ENCODE measurements at regions not wholly inside any gene's neighbourhood (a gene's known extent, or its start where the extent isn't known, plus 50 kb on each side); places are given as distances from the start of the nearest gene placed in this dataset.

- TF ChIP-seq NFIC (IDR thresholded peaks at IDR 0.05; ENCODE audit: low read depth, low read length) (no peak), CTCF (IDR thresholded peaks at IDR 0.05 in 2 of 3, conservative IDR thresholded peaks at IDR 0.05 in 1 of 3; ENCODE audit: control insufficient read depth in 2 of 3, extremely low read depth in 1 of 3, insufficient read depth in 1 of 3, low read depth in 3 of 3, low read length in 3 of 3) (no peak), RCOR1 (conservative IDR thresholded peaks at IDR 0.05; ENCODE audit: low read depth, low read length) (no peak), BACH1 (IDR thresholded peaks at IDR 0.05; ENCODE audit: borderline replicate concordance) (no peak), JUND (IDR thresholded peaks at IDR 0.05; ENCODE audit: low read depth, low read length) (no peak), POLR2AphosphoS5 (IDR thresholded peaks at IDR 0.05; ENCODE audit: low read length) (no peak), ATF2 (IDR thresholded peaks at IDR 0.05; ENCODE audit: low read length) (no peak), FOXM1 (IDR thresholded peaks at IDR 0.05; ENCODE audit: low read depth, low read length) (no peak), MAX (IDR thresholded peaks at IDR 0.05; ENCODE audit: low read depth, low read length) (no peak), HCFC1 (IDR thresholded peaks at IDR 0.05; ENCODE audit: low read length) (no peak), PML (IDR thresholded peaks at IDR 0.05; ENCODE audit: low read length) (no peak), ZNF687 (IDR thresholded peaks at IDR 0.05) (no peak), POLR2AphosphoS2 (IDR thresholded peaks at IDR 0.05; ENCODE audit: low read depth, low read length) (no peak), SMARCA5 (IDR thresholded peaks at IDR 0.05) (no peak)
These were observed 101.6 kb upstream of the CTSV start for GRCh38 chr9:97140566-97140965.

Data from GM12878 (cell line).